ENCODE measurements at regions not wholly inside any gene's neighbourhood (a gene's known extent, or its start where the extent isn't known, plus 50 kb on each side); places are given as distances from the start of the nearest gene placed in this dataset.

DNA sequence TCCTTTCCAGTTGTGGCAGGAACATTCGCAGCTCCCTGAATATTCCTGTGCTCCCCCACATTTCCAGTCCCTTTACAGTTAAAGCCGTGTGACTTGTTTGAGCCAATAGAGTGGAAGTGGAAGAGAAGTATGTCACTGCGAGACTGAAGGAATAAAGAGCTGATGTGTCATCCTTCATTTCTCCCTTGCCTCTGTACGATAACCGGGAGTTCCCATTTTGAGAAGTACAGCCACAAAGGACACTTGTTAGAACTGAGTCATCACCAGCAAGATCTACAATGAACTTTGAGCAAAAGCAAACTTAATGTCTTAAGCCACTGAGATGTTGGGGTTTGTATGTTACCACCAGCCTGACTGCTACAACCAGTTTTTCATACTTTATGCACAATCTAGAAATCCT is 92.3 kb downstream of the SPRY1 start:
- TF ChIP-seq GATA3 (IDR thresholded peaks at IDR 0.05; ENCODE audit: low read depth, low read length) (no peak), GATA2 (IDR thresholded peaks at IDR 0.05; ENCODE audit: low read depth, low read length) (no peak)

All from SH-SY5Y (cell line).